WTC11 (cell line): ENCODE measurements at regions not wholly inside any gene's neighbourhood (a gene's known extent, or its start where the extent isn't known, plus 50 kb on each side); places are given as distances from the start of the nearest gene placed in this dataset.
"Not testable (repeated sequence)": the region's sequence is repeated elsewhere in the genome, so short reads cannot be mapped to it uniquely, and the experiment has no call there.

Experiments
- ATAC-seq: fragments of 200-7000 bp; cut with Tn5 transposase; 2 replicates; pipeline ENCODE4 v1.10.0; 2021; ENCODE audit warnings: mild to moderate bottlenecking, moderate library complexity
- CTCF ChIA-PET: fragments of 300-600 bp; sonication (Branson Sonifier 250); formaldehyde crosslinking; loops from one replicate; lab custom pipeline; 2021; ENCODE audit warnings: antibody characterized with exemption; lab: Charles Lee
- POLR2A ChIA-PET: fragments of 350-600 bp; sonication (Branson Sonifier 250); formaldehyde crosslinking; loops from one replicate; lab custom pipeline; 2021; ENCODE audit warnings: antibody characterized with exemption; lab: Charles Lee
- DNase-seq: peaks from one replicate; pipeline ENCODE4 v3.0.0; 2021; ENCODE audit warnings: low spot score
- H3K27ac Mint-ChIP-seq: 2 replicates; pipeline ENCODE4 v1.8.0; 2021; ENCODE audit warnings: mixed read lengths
- H3K27me3 Mint-ChIP-seq: 2 replicates; pipeline ENCODE4 v1.8.0; 2021; ENCODE audit warnings: low read depth, mild to moderate bottlenecking, moderate library complexity, mixed read lengths
- H3K36me3 Mint-ChIP-seq: 2 replicates; pipeline ENCODE4 v1.8.0; 2021; ENCODE audit warnings: mixed read lengths
- H3K4me1 Mint-ChIP-seq: 2 replicates; pipeline ENCODE4 v1.8.0; 2022; ENCODE audit warnings: mixed read lengths
- H3K4me3 Mint-ChIP-seq: 2 replicates; pipeline ENCODE4 v1.8.0; 2021; ENCODE audit warnings: mild to moderate bottlenecking, moderate library complexity, mixed read lengths
- H3K9me3 Mint-ChIP-seq: 2 replicates; pipeline ENCODE4 v1.8.0; 2021; ENCODE audit warnings: mixed read lengths
- KAT7 ChIP-seq: sonication (generic); formaldehyde crosslinking; IDR thresholded peaks from 2 replicates; pipeline ENCODE4 v1.8.1; 2023; ENCODE audit warnings: missing genetic modification reagents, mild to moderate bottlenecking, borderline replicate concordance
- RORB ChIP-seq: fragments of 250-450 bp; sonication (Bioruptor Pico); IDR thresholded peaks from 2 replicates; pipeline ENCODE4 v1.9.0; 2021; ENCODE audit warnings: mild to moderate bottlenecking
- ZNF416 ChIP-seq: fragments of 250-450 bp; sonication (Bioruptor Pico); IDR thresholded peaks from 2 replicates; pipeline ENCODE4 v1.9.0; 2021; ENCODE audit warnings: mild to moderate bottlenecking, inconsistent platforms
- TF ChIP-seq, protein P1 (sequence below): fragments of 250-450 bp; sonication (Bioruptor Pico); IDR thresholded peaks from 2 replicates; pipeline ENCODE4 v1.9.0; 2021; ENCODE audit warnings: mild to moderate bottlenecking, borderline replicate concordance
- TF ChIP-seq, protein P2 (sequence below): fragments of 200-600 bp; IDR thresholded peaks from 2 replicates; pipeline ENCODE4 v1.8.0; 2022; ENCODE audit warnings: antibody characterized with exemption
- TF ChIP-seq, protein P3 (sequence below): sonication (generic); formaldehyde crosslinking; IDR thresholded peaks from 2 replicates; pipeline ENCODE4 v1.8.0; 2023; ENCODE audit warnings: missing genetic modification reagents, mild to moderate bottlenecking, borderline replicate concordance
- TF ChIP-seq, protein P4 (sequence below): sonication (generic); formaldehyde crosslinking; IDR thresholded peaks from 2 replicates; pipeline ENCODE4 v1.8.0; 2022; ENCODE audit warnings: mild to moderate bottlenecking, missing genetic modification reagents
- TF ChIP-seq, protein P5 (sequence below): sonication (generic); formaldehyde crosslinking; IDR thresholded peaks from 2 replicates; pipeline ENCODE4 v1.8.1; 2022; ENCODE audit warnings: low read depth, missing genetic modification reagents, borderline replicate concordance

DNA sequence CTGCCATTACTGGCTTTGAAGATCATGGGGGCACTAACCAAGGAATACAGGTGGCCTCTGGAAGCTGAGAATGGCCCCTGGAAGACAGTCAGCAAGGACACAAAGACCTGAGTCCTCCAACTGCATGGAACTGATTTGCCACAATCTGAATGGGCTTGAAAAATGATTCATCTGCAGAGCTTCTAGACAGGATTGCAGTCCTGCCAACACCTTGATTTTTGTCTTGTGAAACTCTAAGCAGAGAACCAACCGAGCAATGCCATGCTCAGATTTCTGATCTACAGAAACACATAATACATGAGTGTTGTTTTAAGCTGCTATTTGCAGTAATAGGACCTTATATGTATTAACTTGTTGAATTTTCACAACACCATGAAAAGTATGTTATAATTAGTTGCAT is 66.1 kb upstream of the SLC13A1 start (continued):
- no peak for TF ChIP-seq RORB (CRISPR knock-in tag)
- TF ChIP-seq, protein P1, sequence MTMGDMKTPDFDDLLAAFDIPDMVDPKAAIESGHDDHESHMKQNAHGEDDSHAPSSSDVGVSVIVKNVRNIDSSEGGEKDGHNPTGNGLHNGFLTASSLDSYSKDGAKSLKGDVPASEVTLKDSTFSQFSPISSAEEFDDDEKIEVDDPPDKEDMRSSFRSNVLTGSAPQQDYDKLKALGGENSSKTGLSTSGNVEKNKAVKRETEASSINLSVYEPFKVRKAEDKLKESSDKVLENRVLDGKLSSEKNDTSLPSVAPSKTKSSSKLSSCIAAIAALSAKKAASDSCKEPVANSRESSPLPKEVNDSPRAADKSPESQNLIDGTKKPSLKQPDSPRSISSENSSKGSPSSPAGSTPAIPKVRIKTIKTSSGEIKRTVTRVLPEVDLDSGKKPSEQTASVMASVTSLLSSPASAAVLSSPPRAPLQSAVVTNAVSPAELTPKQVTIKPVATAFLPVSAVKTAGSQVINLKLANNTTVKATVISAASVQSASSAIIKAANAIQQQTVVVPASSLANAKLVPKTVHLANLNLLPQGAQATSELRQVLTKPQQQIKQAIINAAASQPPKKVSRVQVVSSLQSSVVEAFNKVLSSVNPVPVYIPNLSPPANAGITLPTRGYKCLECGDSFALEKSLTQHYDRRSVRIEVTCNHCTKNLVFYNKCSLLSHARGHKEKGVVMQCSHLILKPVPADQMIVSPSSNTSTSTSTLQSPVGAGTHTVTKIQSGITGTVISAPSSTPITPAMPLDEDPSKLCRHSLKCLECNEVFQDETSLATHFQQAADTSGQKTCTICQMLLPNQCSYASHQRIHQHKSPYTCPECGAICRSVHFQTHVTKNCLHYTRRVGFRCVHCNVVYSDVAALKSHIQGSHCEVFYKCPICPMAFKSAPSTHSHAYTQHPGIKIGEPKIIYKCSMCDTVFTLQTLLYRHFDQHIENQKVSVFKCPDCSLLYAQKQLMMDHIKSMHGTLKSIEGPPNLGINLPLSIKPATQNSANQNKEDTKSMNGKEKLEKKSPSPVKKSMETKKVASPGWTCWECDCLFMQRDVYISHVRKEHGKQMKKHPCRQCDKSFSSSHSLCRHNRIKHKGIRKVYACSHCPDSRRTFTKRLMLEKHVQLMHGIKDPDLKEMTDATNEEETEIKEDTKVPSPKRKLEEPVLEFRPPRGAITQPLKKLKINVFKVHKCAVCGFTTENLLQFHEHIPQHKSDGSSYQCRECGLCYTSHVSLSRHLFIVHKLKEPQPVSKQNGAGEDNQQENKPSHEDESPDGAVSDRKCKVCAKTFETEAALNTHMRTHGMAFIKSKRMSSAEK (CRISPR knock-in tag) = no peak

DNA sequence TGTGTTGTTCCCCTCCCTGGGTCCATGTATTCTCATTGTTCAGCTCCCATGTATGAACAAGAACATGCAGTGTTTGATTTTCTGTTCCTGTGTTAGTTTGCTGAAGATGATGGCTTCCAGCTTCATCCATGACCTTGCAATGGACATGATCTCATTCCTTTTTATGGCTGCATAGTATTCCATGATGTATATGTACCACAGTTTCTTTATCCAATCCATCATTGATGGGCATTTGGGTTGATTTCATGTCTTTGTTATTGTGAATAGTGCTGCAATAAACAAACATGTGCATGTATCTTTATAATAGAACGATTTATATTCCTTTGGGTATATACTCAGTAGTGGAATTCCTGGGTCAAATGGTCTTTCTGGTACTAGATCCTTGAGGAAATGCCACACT is 65.1 kb upstream of the SLC13A1 start:
- H3K27me3 Mint-ChIP-seq, H3K27ac Mint-ChIP-seq, H3K4me3 Mint-ChIP-seq, DNase-seq, ATAC-seq, POLR2A ChIA-PET, H3K36me3 Mint-ChIP-seq: not testable (repeated sequence)
- Mint-ChIP-seq H3K4me1 (peaks cover 12% of the 10 kb centered on the region), H3K9me3 (peaks cover 26% of the 10 kb centered on the region)
- CTCF ChIA-PET = interaction anchor here (1.3 kb wide), 1 partner anchor 229 kb away, joined by 3 read pairs; no protein-coding TSS in a partner anchor

DNA sequence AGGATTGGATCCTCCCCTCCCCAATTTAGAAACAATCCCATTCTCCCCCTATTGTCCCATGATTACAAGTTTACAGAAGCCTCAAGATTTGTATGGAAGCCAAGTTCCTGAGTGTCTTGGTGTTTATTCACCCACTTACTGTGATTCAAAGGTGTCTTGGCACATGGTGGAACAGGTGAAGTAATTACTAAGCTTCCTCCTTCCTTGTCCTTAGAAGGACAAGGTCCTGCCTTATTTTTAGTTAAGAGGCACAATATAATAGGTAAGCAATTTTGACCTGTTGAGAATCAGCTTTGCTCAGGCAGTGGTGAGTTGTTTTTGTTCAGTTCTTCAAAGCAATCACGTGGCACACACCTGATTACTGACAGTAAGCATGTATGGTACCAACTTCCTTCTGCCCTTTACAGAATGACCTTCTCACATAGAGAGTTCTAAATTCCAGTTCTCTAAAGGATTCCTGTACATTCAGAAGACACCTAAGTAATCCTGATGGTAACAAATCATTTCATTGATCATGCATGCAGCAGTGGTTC is 60.7 kb upstream of the SLC13A1 start:
- H3K4me3 Mint-ChIP-seq = no peak overlapping the region
- DNase-seq (no peak), ATAC-seq (no peak)
- H3K27ac Mint-ChIP-seq = no peak overlapping the region
- TF ChIP-seq KAT7 (CRISPR knock-in tag) (no peak), ZNF416 (CRISPR knock-in tag) (no peak)
- TF ChIP-seq, protein P1 (CRISPR knock-in tag) = no peak
- TF ChIP-seq, protein P2, sequence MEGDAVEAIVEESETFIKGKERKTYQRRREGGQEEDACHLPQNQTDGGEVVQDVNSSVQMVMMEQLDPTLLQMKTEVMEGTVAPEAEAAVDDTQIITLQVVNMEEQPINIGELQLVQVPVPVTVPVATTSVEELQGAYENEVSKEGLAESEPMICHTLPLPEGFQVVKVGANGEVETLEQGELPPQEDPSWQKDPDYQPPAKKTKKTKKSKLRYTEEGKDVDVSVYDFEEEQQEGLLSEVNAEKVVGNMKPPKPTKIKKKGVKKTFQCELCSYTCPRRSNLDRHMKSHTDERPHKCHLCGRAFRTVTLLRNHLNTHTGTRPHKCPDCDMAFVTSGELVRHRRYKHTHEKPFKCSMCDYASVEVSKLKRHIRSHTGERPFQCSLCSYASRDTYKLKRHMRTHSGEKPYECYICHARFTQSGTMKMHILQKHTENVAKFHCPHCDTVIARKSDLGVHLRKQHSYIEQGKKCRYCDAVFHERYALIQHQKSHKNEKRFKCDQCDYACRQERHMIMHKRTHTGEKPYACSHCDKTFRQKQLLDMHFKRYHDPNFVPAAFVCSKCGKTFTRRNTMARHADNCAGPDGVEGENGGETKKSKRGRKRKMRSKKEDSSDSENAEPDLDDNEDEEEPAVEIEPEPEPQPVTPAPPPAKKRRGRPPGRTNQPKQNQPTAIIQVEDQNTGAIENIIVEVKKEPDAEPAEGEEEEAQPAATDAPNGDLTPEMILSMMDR = no peak
- TF ChIP-seq, protein P3, sequence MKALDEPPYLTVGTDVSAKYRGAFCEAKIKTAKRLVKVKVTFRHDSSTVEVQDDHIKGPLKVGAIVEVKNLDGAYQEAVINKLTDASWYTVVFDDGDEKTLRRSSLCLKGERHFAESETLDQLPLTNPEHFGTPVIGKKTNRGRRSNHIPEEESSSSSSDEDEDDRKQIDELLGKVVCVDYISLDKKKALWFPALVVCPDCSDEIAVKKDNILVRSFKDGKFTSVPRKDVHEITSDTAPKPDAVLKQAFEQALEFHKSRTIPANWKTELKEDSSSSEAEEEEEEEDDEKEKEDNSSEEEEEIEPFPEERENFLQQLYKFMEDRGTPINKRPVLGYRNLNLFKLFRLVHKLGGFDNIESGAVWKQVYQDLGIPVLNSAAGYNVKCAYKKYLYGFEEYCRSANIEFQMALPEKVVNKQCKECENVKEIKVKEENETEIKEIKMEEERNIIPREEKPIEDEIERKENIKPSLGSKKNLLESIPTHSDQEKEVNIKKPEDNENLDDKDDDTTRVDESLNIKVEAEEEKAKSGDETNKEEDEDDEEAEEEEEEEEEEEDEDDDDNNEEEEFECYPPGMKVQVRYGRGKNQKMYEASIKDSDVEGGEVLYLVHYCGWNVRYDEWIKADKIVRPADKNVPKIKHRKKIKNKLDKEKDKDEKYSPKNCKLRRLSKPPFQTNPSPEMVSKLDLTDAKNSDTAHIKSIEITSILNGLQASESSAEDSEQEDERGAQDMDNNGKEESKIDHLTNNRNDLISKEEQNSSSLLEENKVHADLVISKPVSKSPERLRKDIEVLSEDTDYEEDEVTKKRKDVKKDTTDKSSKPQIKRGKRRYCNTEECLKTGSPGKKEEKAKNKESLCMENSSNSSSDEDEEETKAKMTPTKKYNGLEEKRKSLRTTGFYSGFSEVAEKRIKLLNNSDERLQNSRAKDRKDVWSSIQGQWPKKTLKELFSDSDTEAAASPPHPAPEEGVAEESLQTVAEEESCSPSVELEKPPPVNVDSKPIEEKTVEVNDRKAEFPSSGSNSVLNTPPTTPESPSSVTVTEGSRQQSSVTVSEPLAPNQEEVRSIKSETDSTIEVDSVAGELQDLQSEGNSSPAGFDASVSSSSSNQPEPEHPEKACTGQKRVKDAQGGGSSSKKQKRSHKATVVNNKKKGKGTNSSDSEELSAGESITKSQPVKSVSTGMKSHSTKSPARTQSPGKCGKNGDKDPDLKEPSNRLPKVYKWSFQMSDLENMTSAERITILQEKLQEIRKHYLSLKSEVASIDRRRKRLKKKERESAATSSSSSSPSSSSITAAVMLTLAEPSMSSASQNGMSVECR = no peak
- TF ChIP-seq, protein P4, sequence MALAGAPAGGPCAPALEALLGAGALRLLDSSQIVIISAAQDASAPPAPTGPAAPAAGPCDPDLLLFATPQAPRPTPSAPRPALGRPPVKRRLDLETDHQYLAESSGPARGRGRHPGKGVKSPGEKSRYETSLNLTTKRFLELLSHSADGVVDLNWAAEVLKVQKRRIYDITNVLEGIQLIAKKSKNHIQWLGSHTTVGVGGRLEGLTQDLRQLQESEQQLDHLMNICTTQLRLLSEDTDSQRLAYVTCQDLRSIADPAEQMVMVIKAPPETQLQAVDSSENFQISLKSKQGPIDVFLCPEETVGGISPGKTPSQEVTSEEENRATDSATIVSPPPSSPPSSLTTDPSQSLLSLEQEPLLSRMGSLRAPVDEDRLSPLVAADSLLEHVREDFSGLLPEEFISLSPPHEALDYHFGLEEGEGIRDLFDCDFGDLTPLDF (CRISPR knock-in tag) = no peak
- TF ChIP-seq, protein P5, sequence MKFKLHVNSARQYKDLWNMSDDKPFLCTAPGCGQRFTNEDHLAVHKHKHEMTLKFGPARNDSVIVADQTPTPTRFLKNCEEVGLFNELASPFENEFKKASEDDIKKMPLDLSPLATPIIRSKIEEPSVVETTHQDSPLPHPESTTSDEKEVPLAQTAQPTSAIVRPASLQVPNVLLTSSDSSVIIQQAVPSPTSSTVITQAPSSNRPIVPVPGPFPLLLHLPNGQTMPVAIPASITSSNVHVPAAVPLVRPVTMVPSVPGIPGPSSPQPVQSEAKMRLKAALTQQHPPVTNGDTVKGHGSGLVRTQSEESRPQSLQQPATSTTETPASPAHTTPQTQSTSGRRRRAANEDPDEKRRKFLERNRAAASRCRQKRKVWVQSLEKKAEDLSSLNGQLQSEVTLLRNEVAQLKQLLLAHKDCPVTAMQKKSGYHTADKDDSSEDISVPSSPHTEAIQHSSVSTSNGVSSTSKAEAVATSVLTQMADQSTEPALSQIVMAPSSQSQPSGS (CRISPR knock-in tag) = no peak
- TF ChIP-seq, all 79 proteins: peak for 0
- Mint-ChIP-seq H3K27me3 (no peaks in the 10 kb centered on the region; the same call in 1 of the 2 replicates), H3K9me3 (peaks cover 21% of the 10 kb centered on the region), H3K36me3 (no peaks in the 10 kb centered on the region), H3K4me1 (peaks cover 14% of the 10 kb centered on the region)
- ChIA-PET CTCF (interaction anchor here (1.3 kb wide), 1 partner anchor 25 kb away, joined by 4 read pairs; no protein-coding TSS in a partner anchor), POLR2A (no interaction called here)
